ENCODE measurements at regions not wholly inside any gene's neighbourhood (a gene's known extent, or its start where the extent isn't known, plus 50 kb on each side); places are given as distances from the start of the nearest gene placed in this dataset.

DNA sequence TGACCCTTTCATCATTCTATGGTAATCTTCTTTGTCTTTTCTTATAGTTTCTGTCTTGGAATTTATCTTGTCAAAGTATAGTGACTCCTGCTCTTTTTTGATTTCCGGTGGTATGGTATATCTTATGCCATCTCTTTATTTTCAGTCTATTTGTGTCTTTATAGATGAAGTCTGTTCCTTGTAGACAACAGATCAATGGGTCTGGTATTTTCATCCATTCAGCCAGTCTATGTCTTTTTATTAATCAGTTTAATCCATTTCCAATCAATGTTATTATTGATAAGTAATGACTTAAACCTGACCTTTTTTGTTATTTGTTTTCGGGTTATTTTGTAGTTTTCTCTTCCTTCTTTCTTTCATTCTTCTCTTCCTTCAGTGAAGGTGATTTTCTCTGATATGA, 495.9 kb upstream of the PCDH9 start:
- TF ChIP-seq, protein P1, sequence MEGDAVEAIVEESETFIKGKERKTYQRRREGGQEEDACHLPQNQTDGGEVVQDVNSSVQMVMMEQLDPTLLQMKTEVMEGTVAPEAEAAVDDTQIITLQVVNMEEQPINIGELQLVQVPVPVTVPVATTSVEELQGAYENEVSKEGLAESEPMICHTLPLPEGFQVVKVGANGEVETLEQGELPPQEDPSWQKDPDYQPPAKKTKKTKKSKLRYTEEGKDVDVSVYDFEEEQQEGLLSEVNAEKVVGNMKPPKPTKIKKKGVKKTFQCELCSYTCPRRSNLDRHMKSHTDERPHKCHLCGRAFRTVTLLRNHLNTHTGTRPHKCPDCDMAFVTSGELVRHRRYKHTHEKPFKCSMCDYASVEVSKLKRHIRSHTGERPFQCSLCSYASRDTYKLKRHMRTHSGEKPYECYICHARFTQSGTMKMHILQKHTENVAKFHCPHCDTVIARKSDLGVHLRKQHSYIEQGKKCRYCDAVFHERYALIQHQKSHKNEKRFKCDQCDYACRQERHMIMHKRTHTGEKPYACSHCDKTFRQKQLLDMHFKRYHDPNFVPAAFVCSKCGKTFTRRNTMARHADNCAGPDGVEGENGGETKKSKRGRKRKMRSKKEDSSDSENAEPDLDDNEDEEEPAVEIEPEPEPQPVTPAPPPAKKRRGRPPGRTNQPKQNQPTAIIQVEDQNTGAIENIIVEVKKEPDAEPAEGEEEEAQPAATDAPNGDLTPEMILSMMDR (IDR thresholded peaks at IDR 0.05; ENCODE audit: insufficient read depth, low read depth, low read length): no peak
- no peak for TF ChIP-seq EZH2 (IDR thresholded peaks at IDR 0.05; ENCODE audit: insufficient read depth, low read length)
